HS-27A (cell line): ENCODE measurements at regions not wholly inside any gene's neighbourhood (a gene's known extent, or its start where the extent isn't known, plus 50 kb on each side); places are given as distances from the start of the nearest gene placed in this dataset.

Experiments
- DNase-seq: peaks from one replicate; pipeline ENCODE4 v3.0.0-alpha.2; 2012; ENCODE audit warnings: low read depth, missing footprints

GRCh38 chr4:111662496-111662895 is 482.8 kb upstream of the FAM241A start:
- DNase-seq = no peak

- DNase-seq = no peak
Observed at GRCh38 chr4:111664308-111664945, 480.8 kb upstream of the FAM241A start.

- DNase-seq = no peak
Observed at GRCh38 chr4:111666826-111667360, 478.4 kb upstream of the FAM241A start.

GRCh38 chr4:111671756-111672155 is 473.5 kb upstream of the FAM241A start:
- no peak for DNase-seq

GRCh38 chr4:111675746-111676145 is 469.5 kb upstream of the FAM241A start:
- DNase-seq = no peak

- DNase-seq = no peak
Observed at GRCh38 chr4:111676533-111676932, 468.7 kb upstream of the FAM241A start.

- DNase-seq = peak; percentile 2
Observed at GRCh38 chr4:111678479-111678878, 466.8 kb upstream of the FAM241A start.

GRCh38 chr4:111678908-111679307 is 466.3 kb upstream of the FAM241A start:
- DNase-seq = no peak

- no peak for DNase-seq
Observed at GRCh38 chr4:111681270-111681669, 464.0 kb upstream of the FAM241A start.

- DNase-seq = no peak
Observed at GRCh38 chr4:111681751-111682150, 463.5 kb upstream of the FAM241A start.

GRCh38 chr4:111685205-111685604 is 460.0 kb upstream of the FAM241A start:
- DNase-seq = no peak

GRCh38 chr4:111689214-111689613 is 456.0 kb upstream of the FAM241A start:
- DNase-seq = no peak

- DNase-seq = no peak
Observed at GRCh38 chr4:111689731-111690130, 455.5 kb upstream of the FAM241A start.

- no peak for DNase-seq
Observed at GRCh38 chr4:111693758-111694157, 451.5 kb upstream of the FAM241A start.

GRCh38 chr4:111695677-111696076 is 449.6 kb upstream of the FAM241A start:
- DNase-seq = no peak

GRCh38 chr4:111696505-111696904 is 448.7 kb upstream of the FAM241A start:
- no peak for DNase-seq

- DNase-seq = no peak
Observed at GRCh38 chr4:111697176-111697942, 447.9 kb upstream of the FAM241A start.

GRCh38 chr4:111698361-111698760 is 446.9 kb upstream of the FAM241A start:
- no peak for DNase-seq

GRCh38 chr4:111699165-111699564 is 446.1 kb upstream of the FAM241A start:
- DNase-seq = no peak

- no peak for DNase-seq
Observed at GRCh38 chr4:111701102-111701501, 444.2 kb upstream of the FAM241A start.

GRCh38 chr4:111707491-111707890 is 437.8 kb upstream of the FAM241A start:
- no peak for DNase-seq

- DNase-seq = no peak
Observed at GRCh38 chr4:111712093-111712677, 433.1 kb upstream of the FAM241A start.

- no peak for DNase-seq
Observed at GRCh38 chr4:111713276-111713675, 432.0 kb upstream of the FAM241A start.
